SH-SY5Y (cell line): ENCODE measurements at regions not wholly inside any gene's neighbourhood (a gene's known extent, or its start where the extent isn't known, plus 50 kb on each side); places are given as distances from the start of the nearest gene placed in this dataset.

Source experiments
- GATA2 ChIP-seq: IDR thresholded peaks from 2 replicates; pipeline ENCODE4 v1.6.1; 2011; ENCODE audit warnings: mild to moderate bottlenecking, low read depth, low read length
- GATA3 ChIP-seq: IDR thresholded peaks from 2 replicates; pipeline ENCODE4 v1.6.1; 2011; ENCODE audit warnings: low read depth, mild to moderate bottlenecking, low read length, moderate library complexity

- no peak for TF ChIP-seq GATA3
- TF ChIP-seq GATA2 = no peak
Observed at GRCh38 chr18:68475883-68476282, 239.0 kb downstream of the TMX3 start.
